B cell (primary cell): ENCODE measurements at regions not wholly inside any gene's neighbourhood (a gene's known extent, or its start where the extent isn't known, plus 50 kb on each side); places are given as distances from the start of the nearest gene placed in this dataset.

Experiments
- CTCF ChIP-seq: fragments of 200-600 bp; IDR thresholded peaks from one replicate; pipeline ENCODE4 v1.8.0; 2022; ENCODE audit warnings: antibody characterized with exemption, mild to moderate bottlenecking
- EZH2 ChIP-seq: IDR thresholded peaks from 2 replicates; pipeline ENCODE4 v1.6.1; 2012; ENCODE audit warnings: borderline replicate concordance, low read depth, mild to moderate bottlenecking, moderate library complexity, low read length; ENCODE audit not compliant: insufficient read depth, poor library complexity, severe bottlenecking

GRCh38 chr6:67653561-67653960 is 981.5 kb upstream of the ADGRB3 start:
- TF ChIP-seq EZH2: no peak
- TF ChIP-seq CTCF: no peak
